DLD1 (cell line): ENCODE measurements at regions not wholly inside any gene's neighbourhood (a gene's known extent, or its start where the extent isn't known, plus 50 kb on each side); places are given as distances from the start of the nearest gene placed in this dataset.

ENCODE experiments used
- in situ Hi-C: cut with HindIII; loops from 2 replicates; pipeline ENCODE4 v1.10.0; 2017; ENCODE audit warnings: low sequenced_read_pairs

- in situ Hi-C loops = loop anchor here (25.0 kb wide), 1 partner anchor 129 kb away; no protein-coding TSS in a partner anchor
Measured at GRCh38 chr2:240208096-240208495, 67.6 kb upstream of the OTOS start.

DNA sequence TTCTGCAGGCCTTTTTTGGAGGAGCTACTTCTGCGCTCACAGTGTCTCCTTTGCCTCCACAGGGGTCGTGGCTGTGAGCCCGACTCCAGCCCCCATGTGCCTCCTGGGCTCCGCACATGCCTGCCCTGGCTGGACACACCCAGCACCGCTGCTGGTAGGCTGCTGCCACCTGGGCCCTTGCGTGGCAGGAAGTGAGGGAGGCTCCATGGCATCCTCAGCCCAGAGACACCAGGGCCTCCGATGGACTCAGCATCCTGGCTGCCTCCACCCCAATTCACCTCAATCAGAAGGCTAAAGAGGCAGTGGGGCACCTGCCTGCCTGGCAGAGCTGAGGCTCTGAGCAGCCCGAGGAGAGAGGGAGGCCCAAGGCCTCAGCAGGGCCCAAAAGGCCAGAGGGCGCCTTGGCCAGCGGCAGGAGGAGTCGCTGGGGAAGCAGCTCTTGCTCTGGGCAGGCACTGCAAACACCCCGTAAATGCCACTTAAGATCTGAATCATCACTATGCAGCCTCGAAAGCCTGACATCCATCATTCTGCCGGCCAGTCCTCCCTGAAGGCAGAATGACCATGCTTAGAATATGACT is 68.3 kb upstream of the OTOS start:
- in situ Hi-C loops = loop anchor here (25.0 kb wide), 1 partner anchor 129 kb away; no protein-coding TSS in a partner anchor

DNA sequence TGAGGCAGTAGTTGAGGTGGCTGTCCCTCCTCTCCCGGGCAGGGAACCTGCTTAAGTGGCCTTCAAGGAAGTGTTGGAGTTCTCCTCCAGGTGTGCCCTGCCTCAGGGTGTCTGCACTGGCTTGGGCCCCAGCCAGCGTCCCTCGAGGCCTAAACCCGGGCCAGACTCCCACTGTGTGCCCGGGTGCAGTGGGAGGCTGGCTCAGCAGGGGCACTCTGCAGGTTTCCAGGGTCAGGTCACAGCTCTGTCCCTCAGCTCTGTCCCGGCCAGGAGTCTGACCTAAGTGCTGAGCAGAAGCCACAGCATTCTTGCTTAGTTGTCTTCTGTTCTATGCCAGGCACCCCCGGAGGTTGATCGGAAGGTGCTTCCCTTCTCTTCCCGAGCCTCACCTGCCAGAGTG is 69.0 kb upstream of the OTOS start:
- in situ Hi-C loops = loop anchor here (25.0 kb wide), 1 partner anchor 128 kb away; no protein-coding TSS in a partner anchor

DNA sequence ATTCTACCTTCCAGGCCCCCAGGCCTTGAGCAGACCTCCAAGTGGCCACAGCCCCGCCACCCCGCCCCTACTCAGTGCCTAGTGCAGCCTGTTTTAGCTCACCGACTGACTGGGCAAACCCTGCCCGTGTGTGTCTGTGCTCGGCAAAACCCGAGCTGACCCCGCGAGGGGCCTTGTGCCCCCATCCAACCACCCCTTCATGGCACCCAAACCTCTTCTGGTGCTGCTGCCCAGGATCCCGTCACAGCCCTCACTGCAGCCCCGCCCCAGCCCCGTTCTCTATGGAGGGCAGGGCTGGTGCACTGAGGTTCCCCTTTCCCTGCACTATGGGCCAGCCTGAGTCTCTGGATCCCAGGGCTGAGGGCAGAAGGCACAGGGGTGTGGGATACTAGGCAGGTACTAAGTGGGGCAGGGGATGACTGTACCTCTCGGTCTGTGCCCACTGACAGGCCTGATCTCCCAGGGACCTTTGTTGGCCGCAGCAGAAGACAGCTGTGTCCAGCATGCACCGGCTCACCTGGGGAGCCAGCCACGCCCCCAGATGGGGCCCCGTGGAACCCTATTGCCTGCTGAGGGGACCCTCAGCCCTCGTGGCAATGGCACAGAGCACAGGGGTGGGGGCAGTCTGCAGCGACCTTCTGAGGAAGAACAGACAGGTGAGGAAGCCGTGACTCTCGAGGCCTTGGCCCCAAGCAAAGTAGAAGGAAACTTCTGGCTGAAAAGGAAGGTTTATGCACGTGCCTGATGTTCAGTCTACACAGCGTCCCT is 69.9 kb upstream of the OTOS start:
- in situ Hi-C loops = loop anchor here (10.0 to 25.0 kb wide), 2 partner anchors 127 to 224 kb away; partner anchors contain the start of gene GPC1

GRCh38 chr2:240211096-240211495 is 70.6 kb upstream of the OTOS start:
- in situ Hi-C loops = loop anchor here (10.0 to 25.0 kb wide), 2 partner anchors 126 to 224 kb away; partner anchors contain the start of gene GPC1

GRCh38 chr2:240211598-240212424 is 71.4 kb upstream of the OTOS start:
- in situ Hi-C loops = loop anchor here (10.0 to 25.0 kb wide), 2 partner anchors 125 to 223 kb away; partner anchors contain the start of gene GPC1

GRCh38 chr2:240212425-240213225 is 72.2 kb upstream of the OTOS start:
- in situ Hi-C loops = loop anchor here (10.0 to 25.0 kb wide), 2 partner anchors 125 to 222 kb away; partner anchors contain the start of gene GPC1

DNA sequence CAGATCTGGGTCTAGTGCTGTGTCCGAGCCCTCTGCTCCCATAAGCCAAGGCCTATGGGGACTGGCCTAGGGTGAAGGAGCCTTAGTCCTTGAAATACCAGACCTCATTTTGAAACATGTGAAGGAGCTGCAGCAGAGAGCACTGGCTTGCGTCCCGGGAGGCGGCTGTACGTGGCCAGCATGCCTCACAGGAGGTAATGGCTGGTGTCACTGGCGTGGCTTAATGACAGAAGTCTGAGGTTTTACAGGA is 72.7 kb upstream of the OTOS start:
- in situ Hi-C loops = loop anchor here (10.0 to 25.0 kb wide), 2 partner anchors 124 to 222 kb away; partner anchors contain the start of gene GPC1

DNA sequence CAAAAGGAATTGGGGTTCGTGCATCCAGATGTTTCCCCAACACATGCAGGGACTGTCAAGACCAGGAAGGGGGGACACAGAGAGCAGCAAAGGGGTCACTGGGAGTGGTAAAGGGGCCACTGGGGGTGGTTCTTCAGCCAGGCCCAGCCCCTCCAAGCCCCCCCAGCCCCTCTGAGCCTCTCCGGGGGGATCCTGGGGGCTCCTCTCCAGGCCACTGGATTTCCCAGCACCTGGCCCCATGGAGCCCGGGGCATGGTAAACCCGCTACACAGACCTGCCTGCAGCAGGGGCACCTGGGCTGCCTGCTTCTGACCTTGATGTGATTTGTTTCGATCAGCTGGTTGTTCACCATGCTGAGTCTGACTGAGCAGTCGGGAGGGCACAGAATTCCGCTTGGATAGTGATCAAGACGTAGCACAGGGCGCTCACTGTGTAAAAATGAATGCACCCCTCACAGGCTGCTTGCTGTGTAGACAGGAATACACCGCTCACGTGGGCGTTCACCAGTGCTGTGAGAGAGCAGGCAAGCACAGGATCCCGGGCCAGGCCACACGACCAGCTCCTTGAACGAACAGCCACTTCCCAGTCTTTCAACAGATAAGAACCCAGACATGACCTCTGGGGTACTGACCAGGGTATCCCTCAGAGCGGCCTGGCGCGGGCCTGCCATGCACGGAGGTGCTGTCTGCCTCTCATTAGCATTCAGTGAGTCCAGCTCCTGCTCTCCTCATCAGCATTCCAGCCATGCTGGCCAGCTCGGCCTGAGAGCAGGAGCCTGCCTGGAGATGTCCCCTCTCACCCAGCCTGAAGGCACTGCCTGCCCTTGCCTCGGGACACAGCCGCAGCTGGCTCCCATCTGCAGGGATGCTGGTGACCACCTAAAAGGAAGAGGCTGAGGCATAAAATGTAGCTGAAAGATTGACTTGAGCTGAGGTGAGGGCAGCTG is 73.3 kb upstream of the OTOS start:
- in situ Hi-C loops = loop anchor here (10.0 to 25.0 kb wide), 2 partner anchors 124 to 221 kb away; partner anchors contain the start of gene GPC1

GRCh38 chr2:240214790-240215675 is 74.6 kb upstream of the OTOS start:
- in situ Hi-C loops = loop anchor here (10.0 to 25.0 kb wide), 2 partner anchors 122 to 220 kb away; partner anchors contain the start of gene GPC1

DNA sequence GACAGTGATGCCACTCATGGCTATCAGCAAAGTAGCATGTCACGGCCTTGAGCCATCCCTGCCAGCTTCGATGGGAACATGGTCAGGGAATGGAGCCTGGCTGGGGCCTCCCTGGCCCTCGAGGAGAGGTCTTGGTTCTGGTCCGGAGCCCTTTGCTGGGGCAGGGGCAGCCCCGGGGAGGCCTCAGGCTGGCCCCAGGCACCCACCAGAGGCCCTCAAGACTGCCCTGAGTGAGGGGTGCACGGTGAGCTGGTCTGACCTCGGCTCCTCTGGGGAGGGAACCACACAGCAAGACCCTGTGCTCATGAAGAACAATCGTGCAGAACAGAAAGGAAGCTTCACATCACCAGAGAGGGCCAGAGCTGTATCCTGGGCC is 75.2 kb upstream of the OTOS start:
- in situ Hi-C loops = loop anchor here (10.0 to 25.0 kb wide), 2 partner anchors 122 to 219 kb away; partner anchors contain the start of gene GPC1

DNA sequence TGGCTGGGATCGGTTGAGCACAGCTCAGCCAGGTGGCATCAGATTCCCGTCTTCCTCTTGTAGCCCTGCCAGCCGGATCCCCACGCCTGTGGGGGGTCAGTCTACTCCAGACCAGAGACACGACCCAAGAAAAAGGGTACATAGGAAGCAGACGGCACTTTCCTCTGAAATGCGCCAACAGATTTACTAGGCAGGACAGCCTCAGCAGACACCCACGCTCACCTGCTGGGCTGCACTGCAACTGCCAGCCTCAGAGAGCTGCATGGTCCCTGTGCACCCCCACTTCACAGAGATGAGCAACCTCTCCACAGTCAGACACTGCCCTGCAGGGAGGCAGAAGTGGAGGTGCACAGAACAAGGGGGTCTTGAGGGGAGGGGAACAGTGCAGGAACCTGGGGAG is 75.7 kb upstream of the OTOS start:
- in situ Hi-C loops = loop anchor here (10.0 to 25.0 kb wide), 2 partner anchors 121 to 219 kb away; partner anchors contain the start of gene GPC1

DNA sequence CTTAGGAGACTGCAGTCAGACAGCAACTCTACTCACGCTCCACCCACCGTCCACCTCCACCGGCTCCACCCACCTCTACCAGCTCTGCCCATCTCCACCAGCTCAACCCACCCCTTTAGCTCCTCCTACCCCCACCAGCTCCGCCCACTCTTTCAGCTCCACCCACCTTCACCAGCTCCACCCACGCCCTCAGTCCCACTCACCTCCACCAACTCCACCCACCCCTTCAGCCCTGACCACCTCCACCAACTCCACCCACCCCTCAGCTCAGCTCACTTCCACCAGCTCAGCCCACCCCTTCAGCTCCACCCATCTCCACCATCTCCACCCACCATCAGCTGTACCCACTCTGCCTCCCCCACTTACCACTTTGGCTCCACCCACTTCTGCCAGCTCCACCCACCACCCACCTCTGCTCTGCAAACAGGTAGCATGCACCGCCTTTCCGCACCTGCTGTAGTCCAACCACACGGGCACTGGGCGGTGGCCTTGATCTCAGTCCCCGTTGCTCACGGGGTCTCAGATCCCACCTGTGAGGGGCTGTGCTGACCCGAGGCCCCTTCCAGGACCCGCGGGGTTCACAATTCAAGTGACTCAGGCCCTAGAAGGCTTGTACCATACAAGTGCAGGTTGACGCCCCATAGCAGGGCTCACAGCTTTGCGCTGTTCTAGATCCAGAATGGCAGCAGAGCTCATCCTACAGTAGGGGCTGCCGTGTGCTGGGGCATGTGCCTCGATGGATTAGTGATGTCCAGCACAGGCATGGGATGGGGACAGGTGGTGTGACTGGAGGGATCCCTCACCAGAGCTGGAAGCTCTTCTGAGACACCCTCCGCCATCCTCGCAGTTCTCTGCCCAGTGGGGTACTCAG is 77.2 kb upstream of the OTOS start:
- in situ Hi-C loops = loop anchor here (10.0 to 25.0 kb wide), 2 partner anchors 120 to 217 kb away; partner anchors contain the start of gene GPC1

DNA sequence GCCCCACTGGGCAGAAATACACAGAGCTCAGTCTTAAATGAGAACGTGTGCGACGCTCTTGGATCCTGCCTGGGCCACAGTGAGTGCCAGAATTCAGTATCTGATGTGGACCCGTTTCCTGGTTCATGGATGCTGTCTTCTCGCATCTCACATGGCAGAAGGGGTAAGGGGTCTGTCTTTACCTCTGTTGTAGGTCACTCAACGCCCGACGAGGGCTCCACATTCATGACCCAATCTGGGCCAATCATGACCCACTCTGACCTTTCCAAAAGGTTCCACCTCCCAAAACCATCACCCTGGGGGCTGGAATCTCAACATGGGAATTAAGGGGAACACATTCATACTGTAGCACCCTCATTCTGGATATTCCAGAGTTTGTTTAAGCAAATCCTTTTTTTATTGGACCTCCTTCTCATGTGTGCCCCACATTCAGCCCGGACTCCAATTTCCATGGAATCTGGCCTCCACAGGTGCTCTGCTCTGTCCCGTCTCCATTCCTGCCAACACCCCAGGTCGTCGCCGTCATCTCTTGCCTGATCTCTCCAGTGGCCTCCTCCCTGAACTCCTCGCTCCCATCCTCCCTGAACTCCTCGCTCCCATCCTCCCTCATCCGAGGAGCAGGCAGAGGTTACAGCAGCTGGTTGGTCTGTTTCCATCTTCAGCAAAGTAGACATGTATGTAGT is 78.9 kb upstream of the OTOS start:
- in situ Hi-C loops = loop anchor here (10.0 to 25.0 kb wide), 2 partner anchors 118 to 215 kb away; partner anchors contain the start of gene GPC1

DNA sequence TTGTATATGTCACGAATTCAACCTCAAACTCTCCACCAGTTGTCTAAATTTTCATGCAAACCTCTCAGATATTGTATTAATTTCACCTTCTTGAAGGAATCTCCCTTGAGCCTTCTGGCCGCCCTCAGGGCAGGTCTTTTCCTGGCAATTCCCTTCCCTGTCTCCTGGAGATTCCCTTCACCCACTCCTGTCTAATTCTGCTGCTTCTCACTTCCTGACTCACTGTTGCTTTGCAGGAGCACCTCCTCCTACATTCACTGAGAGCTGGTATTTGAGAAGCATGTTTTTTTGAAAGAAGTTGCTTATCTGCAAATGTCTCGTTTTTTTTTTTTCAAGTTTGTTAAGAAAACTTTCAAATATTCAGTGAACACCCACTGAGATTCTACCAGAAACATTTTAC is 79.9 kb upstream of the OTOS start:
- in situ Hi-C loops = loop anchor here (5.0 to 25.0 kb wide), 2 partner anchors 42 to 117 kb away; no protein-coding TSS in a partner anchor

DNA sequence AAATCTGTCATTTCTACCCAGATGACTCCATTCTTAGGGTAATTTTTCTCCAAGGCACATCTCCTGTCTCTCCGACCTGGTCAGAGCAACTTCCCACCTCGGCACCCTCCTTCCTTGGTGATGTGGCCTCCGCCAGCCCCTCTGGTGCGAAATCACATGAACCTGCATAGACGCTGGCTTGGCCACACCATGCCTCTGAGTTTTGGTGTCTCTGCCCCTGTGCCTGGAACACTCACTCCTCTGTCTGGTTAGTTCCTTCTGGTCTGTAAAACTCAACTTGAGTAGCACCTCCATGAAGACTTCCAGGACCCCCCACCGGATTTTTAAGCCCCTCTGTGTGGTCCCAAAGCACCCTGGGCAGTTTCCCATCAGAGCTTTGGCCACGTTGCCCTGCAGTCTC is 83.2 kb upstream of the OTOS start:
- in situ Hi-C loops = loop anchor here (5.0 to 25.0 kb wide), 2 partner anchors 39 to 114 kb away; no protein-coding TSS in a partner anchor
